ENCODE measurements at regions not wholly inside any gene's neighbourhood (a gene's known extent, or its start where the extent isn't known, plus 50 kb on each side); places are given as distances from the start of the nearest gene placed in this dataset.

GRCh38 chr6:94645191-94645590, 932.1 kb upstream of the MANEA start:
- Histone ChIP-seq H3K9me2 (replicated peaks; ENCODE audit: insufficient read depth) (no peaks in the 10 kb centered on the region), H3K4me1 (ENCODE audit: insufficient read depth) (no peaks in the 10 kb centered on the region), H3K27me3 (no peaks in the 10 kb centered on the region), H3K36me3 (replicated peaks; ENCODE audit: insufficient read depth, low read depth) (no peaks in the 10 kb centered on the region), H3K79me2 (no peaks in the 10 kb centered on the region), H3K9me3 (ENCODE audit: low read depth) (no peaks in the 10 kb centered on the region), H3K4me3 (no peak overlapping the region), H3K4me2 (no peak overlapping the region), H2AFZ (no peak overlapping the region), H4K20me1 (ENCODE audit: insufficient read depth, poor library complexity, severe bottlenecking) (no peaks in the 10 kb centered on the region), H3K27ac (no peak overlapping the region)
- TF ChIP-seq EZH2 (IDR thresholded peaks at IDR 0.05; ENCODE audit: borderline replicate concordance), result no peak
- no peak for TF ChIP-seq EZH2phosphoT487 (IDR thresholded peaks at IDR 0.05; ENCODE audit: low read depth, severe bottlenecking, unreplicated experiment)
- TF ChIP-seq CTCF (IDR thresholded peaks at IDR 0.05; ENCODE audit: poor library complexity), result no peak
- no peak for DNase-seq (ENCODE audit: low spot score)

- H3K4me1 ChIP-seq (ENCODE audit: insufficient read depth), result no peaks in the 10 kb centered on the region
- no peak for TF ChIP-seq CTCF (IDR thresholded peaks at IDR 0.05; ENCODE audit: poor library complexity)
- no peak for TF ChIP-seq EZH2 (IDR thresholded peaks at IDR 0.05; ENCODE audit: borderline replicate concordance)
- no peak for TF ChIP-seq EZH2phosphoT487 (IDR thresholded peaks at IDR 0.05; ENCODE audit: low read depth, severe bottlenecking, unreplicated experiment)
- WGBS (ENCODE audit: low lambda C conversion rate, missing lambda C conversion rate), result 73% methylated on average over 5 of the region's 5 CpGs
- no peaks in the 10 kb centered on the region for H3K79me2 ChIP-seq
- H3K4me2 ChIP-seq, result no peak overlapping the region
- DNase-seq (ENCODE audit: low spot score), result no peak
- no peaks in the 10 kb centered on the region for H3K9me2 ChIP-seq (replicated peaks; ENCODE audit: insufficient read depth)
- no peak overlapping the region for H3K27ac ChIP-seq
- no peak overlapping the region for H2AFZ ChIP-seq
- no peaks in the 10 kb centered on the region for H3K27me3 ChIP-seq
- H3K4me3 ChIP-seq, result no peak overlapping the region
- H3K9me3 ChIP-seq (ENCODE audit: low read depth), result no peaks in the 10 kb centered on the region
- no peaks in the 10 kb centered on the region for H3K36me3 ChIP-seq (replicated peaks; ENCODE audit: insufficient read depth, low read depth)
- H4K20me1 ChIP-seq (ENCODE audit: insufficient read depth, poor library complexity, severe bottlenecking), result no peaks in the 10 kb centered on the region
These were observed 937.8 kb upstream of the MANEA start for GRCh38 chr6:94639564-94639963.

- Histone ChIP-seq H3K4me2 (peak overlapping the region; percentile 31), H2AFZ (no peak overlapping the region)
These were observed 940.5 kb upstream of the MANEA start for GRCh38 chr6:94636780-94637385.

More at GRCh38 chr6:94636780-94637385, 940.5 kb upstream of the MANEA start:
- no peaks in the 10 kb centered on the region for H3K27me3 ChIP-seq
- no peaks in the 10 kb centered on the region for H3K36me3 ChIP-seq (replicated peaks; ENCODE audit: insufficient read depth, low read depth)
- H4K20me1 ChIP-seq (ENCODE audit: insufficient read depth, poor library complexity, severe bottlenecking), result no peaks in the 10 kb centered on the region
- H3K4me3 ChIP-seq, result no peak overlapping the region
- no peaks in the 10 kb centered on the region for H3K9me2 ChIP-seq (replicated peaks; ENCODE audit: insufficient read depth)
- 17% methylated on average over 4 of the region's 4 CpGs for WGBS (ENCODE audit: low lambda C conversion rate, missing lambda C conversion rate)
- peak; percentile 45 for TF ChIP-seq CTCF (IDR thresholded peaks at IDR 0.05; ENCODE audit: poor library complexity)
- TF ChIP-seq EZH2phosphoT487 (IDR thresholded peaks at IDR 0.05; ENCODE audit: low read depth, severe bottlenecking, unreplicated experiment), result no peak
- no peak for TF ChIP-seq EZH2 (IDR thresholded peaks at IDR 0.05; ENCODE audit: borderline replicate concordance)
- H3K79me2 ChIP-seq, result no peaks in the 10 kb centered on the region
- H3K9me3 ChIP-seq (ENCODE audit: low read depth), result no peaks in the 10 kb centered on the region
- DNase-seq (ENCODE audit: low spot score), result peak; percentile 47
- no peaks in the 10 kb centered on the region for H3K4me1 ChIP-seq (ENCODE audit: insufficient read depth)
- H3K27ac ChIP-seq, result no peak overlapping the region
